Femur (tissue), 1 donor: ENCODE measurements at regions not wholly inside any gene's neighbourhood (a gene's known extent, or its start where the extent isn't known, plus 50 kb on each side); places are given as distances from the start of the nearest gene placed in this dataset.
"Not testable (repeated sequence)": the region's sequence is repeated elsewhere in the genome, so short reads cannot be mapped to it uniquely, and the experiment has no call there.

Experiments used
- DNase-seq: peaks from one replicate; pipeline ENCODE4 v3.0.0-alpha.2; 2017

DNA sequence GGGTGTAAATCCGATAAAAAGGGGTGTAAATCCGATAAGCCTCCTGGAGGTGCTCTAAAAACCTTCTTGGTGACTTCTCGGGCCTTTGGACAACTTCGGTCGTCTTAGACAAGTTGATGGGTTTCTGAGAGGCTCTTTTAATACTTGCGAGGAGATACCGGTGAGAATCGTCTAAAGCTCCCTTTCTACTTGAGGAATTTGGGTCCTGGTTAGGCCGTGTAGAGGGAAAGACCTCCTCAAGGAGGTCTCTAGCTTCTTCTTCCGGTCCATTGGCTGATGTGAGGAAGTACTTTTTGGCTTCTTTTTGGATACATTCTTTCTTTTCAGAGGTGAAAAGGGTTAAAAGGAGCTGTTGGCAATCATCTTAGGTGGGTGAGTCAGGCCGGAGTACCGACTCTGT is 128.5 kb downstream of the ART5 start:
- DNase-seq: not testable (repeated sequence)

DNA sequence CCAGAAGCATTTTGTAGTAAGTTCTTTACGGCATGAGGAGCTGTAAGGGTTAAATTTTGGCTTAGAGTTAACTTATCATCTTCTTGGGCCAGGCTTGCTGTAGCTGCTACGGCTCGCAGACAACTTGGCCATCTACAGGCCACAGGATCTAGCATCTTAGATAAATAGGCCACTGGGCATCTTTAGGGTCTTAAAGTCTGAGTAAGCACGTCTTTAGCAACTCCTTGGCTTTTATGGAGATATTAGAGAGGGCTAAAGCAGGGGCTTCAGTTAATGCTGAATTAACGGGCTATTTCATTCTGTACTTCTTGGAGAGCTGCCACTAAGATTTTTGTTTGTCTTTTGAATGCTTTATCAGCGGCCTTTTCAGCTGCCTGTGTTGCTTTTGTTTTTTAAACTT is 129.0 kb downstream of the ART5 start:
- not testable (repeated sequence) for DNase-seq

DNA sequence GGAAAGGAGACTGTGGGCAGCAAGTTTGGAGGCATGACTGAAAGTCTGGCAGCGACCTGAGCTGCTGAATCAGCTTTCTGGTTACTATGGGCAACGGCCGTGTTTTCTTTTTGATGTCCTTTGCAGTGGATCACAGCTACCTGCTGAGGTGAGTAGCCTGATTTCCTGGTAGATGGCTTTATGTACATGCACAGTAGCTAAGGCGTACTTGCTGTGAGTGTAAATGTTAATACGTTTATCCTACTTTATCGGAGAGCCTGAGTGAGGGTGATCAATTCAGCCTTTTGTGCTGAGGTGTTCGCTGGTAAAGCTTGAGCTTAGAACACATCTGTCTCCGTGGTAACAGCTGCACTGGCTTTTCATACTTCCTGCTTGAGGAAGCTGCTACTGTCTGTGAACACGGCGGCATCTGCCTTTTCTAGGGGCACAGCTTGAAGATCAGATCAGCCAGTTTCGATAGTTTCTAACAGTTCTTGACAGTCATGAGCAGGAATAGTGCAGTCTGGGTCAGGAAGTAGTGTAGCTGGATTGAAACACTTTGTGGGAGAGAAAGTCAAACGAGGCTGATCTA is 129.6 kb downstream of the ART5 start:
- peak; percentile 22 for DNase-seq

DNA sequence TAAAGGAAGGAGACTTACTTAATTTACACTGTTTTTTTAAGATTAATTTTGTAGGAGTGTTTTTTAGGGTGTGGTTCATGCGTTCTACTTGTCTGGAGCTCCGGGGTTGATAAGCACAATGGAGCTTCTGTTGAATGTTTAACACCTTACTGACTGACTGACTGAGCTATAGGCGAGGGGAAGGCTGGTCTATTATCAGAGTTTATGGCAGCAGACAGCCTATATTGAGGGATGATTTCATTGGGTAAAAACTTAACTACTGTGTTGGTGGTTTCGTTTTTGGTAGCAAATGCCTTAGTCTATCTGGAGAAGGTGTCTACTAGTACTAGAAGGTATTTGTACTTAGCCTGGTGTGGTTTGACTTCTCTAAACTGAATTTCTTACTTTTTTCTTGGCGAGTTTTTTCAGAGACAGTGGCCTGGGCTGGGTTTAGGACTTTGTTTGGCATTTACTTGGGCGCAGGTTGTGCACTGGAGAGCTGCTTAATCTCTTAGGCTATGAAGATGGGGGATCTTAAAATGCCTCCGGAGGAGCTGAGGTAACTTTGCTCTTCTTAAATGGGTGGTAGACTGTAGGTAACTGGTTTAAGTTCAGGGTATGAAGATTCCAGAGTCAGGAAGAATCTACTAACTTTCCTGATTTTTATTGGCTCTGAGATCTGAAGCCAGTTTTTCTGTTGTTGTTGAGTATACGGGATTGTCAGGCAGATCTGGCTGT is 130.2 kb downstream of the ART5 start:
- not testable (repeated sequence) for DNase-seq

DNA sequence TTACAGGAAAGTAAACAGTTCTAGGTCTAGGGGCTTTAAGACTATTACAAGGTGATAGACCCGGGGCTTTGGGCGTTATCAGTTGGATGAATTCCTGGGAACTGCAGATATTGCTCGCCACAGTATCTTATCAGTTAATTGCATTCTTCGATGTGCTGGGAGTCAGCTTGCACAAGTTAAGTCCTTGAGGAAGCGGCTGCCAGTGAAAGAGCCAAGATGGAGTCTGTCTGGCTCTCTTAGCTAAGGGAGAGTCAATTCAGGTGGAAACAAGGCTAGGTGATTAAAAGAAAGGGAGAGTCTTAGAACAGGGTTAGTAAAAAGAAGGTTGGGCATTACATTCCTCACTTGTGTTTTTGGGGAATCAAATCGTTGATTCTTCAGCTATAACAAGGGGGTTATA is 130.6 kb upstream of the ZNF195 start:
- DNase-seq: not testable (repeated sequence)

DNA sequence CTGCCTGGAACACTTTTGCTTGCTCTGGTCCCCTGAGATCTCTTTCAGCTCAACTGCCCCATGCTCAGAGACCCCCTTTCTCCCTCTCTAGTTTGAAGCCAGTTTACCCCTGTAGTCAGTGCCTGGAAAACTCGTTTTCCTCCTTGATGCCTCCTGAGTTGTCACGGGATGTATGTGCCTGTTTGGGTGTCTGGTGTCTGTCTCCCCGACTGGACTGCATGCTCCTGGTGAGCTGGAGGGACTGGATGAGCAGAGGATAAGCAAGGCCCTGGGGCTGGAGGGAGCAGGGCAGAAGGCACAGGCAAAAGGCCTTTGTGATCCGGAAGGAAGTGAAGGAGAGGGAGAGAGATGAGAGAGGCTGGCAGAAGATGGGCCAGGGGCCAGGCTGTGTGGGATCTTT is 120.3 kb upstream of the ZNF195 start:
- not testable (repeated sequence) for DNase-seq

DNA sequence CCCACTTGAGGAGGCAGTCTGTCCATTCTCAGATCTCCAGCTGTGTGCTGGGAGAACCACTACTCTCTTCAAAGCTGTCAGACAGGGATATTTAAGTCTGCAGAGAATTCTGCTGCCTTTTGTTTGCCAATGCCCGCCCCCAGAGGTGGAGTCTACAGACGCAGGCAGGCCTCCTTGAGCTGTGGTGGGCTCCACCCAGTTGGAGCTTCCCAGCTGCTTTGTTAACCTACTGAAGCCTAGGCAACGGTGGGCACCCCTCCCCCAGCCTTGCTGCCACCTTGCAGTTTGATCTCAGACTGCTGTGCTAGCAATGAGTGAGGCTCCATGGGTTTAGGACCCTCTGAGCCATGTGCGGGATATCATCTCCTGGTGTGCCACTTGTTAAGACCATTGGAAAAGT is 119.4 kb upstream of the ZNF195 start:
- DNase-seq: not testable (repeated sequence)

DNA sequence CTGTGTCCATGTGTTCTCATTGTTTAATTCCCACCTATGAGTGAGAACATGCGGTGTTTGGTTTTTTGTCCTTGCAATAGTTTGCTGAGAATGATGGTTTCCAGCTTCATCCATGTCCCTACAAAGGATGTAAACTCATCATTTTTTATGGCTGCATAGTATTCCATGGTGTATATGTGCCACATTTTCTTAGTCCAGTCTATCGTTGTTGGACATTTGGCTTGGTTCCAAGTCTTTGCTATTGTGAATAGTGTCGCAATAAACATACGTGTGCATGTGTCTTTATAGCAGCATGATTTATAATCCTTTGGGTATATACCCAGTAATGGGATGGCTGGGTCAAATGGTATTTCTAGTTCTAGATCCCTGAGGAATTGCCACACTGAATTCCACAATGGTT is 114.2 kb upstream of the ZNF195 start:
- not testable (repeated sequence) for DNase-seq

DNA sequence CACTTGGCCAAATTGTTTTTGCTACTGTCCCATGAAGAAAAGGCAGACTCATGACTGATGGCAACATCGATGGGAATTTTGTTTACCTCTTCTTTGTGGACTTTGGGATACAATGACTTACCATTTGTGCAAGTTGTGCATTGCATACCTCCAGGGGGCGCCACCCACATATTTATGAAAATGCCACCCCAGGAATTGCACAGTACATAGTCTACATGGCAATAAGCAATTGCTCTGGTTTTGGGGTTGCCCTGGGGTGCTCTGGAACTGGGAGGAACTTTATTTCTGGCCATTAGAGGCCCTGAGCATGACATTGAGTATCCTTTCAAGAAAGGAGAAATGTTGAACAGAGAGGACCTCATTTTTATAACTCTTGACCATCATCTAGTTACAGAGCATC is 109.1 kb upstream of the ZNF195 start:
- not testable (repeated sequence) for DNase-seq

DNA sequence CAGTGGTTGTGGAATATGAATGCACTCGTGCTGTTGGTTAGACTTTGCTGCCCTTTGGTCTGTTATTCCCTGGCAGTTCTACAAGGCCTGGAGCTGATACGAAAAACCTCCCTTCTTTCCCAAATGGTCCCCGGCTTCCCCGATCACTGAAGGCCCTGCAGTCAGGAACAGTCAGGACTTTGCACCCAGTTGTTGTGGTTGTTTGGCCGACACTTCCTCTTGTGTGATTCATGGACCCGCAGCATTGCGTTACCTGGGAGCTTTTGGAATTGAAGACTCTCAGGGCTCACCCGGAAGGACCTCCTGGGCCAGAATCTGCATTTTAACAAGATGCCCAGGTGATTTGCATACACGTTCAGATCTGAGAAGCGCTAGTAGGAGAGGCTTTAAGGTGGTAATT is 106.8 kb upstream of the ZNF195 start:
- not testable (repeated sequence) for DNase-seq

DNA sequence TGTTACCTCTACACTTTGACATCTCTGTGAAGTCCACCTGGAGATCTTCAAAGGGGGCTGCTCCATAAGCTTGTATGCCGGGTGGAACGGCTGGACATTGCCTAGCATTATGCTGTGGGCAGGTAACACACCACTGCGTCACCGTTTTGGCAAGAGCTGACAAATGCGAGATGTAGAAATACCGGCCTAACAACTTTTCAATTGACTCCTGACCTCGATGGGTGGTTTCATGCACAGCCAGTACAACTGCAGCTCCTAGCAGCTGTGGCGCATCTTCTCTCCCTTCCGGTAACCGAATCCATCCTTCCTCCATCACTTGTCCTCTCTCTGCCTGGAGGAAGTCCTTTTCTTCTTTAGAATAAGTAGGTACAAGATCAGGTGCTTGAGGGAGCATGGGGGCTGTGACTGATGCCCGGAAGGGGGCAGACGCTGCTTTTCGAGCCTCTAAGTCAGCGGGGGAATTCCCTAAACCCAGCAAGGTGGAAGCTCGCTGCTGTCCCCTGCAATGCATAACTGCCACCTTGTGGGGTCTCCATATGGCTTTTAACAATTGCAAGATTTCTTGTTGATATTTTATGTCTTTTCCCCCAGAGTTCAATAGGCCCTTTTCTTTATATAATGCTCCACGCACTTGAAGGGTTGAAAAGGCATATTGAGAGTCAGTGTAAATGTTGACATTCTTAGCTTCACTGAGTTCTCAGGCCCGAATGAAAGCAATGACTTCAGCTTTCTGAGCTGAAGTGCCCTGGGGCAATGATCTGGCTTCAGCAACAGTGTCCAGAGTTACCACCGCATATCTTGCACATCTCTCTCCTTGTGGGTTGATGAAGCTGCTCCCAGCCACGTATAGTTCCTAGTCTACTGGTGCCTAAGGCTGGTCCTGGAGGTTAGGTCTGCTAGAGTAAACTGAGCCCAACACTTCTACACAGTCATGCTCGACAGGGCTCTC is 98.3 kb upstream of the ZNF195 start:
- not testable (repeated sequence) for DNase-seq

DNA sequence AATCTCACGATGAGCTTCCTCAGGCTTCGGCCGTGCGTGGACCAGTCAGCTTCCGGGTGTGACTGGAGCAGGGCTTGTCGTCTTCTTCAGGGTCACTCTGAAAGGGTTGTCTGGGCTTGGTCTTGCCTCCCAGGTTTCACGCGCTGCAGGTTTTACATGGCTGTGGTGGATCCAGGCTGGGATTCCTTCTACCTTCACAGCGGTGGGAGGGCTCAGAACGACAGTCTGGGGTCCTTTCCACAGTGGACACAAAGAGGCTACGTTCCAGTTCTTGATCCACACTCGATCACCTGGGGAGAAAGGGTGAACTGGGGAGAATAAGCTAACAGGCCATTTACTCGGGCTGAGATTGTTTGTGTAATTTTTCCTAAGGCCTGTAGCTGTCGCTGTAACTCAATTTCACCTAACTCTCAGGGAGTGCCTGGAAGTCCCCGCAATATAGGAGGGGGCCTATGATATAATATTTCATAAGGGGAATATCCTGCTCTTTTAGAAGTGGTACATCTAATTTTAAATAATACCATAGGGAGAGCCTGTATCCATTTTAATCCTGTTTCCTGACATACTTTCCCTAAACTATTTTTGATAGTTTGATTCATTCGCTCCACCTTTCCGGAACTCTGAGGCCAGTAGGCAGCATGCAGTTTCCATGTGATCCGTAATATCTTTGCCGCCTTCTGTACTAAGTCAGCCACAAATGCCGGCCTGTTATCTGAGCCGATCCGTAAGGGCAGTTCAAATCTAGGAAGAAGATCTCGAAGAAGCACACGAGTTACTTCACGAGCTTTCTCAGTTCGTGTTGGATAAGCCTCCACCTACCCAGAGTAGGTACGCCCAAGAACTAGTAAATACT is 97.4 kb upstream of the ZNF195 start:
- DNase-seq: not testable (repeated sequence)

DNA sequence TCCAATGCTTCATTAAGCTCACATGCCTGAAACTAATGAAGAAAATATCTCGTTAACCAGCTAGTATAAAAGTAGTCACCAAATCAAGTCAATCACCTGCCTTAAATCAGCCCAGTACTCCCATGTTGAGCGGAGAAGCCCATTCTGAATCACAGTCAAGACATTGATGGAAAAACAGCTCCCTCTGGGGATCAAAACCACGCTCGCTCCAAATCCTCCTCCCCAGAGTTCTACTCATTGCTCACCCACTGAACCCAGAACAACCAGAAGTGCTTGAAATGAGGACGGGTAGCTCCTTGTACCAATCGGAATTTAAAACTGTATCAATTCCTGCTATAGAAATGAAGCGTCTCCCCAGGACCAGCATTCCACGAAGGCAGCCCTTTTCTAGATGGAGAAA is 90.0 kb upstream of the ZNF195 start:
- DNase-seq: not testable (repeated sequence)

DNA sequence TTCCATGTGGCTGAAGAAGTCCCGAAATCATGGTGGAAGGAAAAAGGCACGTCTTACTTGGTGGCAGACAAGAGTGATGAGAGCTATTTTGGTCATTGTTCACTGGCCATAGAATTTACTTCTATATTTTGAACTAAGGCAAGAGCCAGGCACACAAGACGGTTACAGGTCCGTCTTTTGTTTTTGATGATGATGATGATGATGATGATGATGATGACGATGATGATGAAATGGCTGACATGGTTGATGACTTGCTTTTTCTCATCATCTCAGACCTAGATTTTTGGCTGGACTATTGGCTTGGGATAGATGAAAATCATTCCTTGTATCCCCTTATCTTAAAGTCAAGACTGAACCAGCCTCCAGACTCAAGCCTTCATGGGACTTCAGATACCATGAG is 88.7 kb upstream of the ZNF195 start:
- not testable (repeated sequence) for DNase-seq

DNA sequence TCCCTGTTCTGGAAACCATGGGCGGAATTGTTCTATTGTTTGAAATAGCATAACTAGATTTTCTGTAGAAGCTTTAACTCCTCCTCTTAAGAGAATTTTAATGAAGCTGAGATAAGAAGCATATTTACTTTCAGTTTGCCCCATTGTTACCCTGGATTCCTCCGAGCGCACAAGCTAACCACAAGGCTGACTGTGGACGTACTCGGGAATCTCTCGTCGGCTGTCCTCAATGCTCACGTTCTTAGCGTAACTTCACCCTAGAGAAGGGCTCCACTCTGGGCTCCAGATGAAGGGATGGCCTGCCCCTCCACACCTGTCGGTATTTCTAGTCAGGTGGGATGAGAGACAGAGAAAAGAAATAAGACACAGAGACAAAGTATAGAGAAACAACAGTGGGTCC is 76.7 kb upstream of the ZNF195 start:
- not testable (repeated sequence) for DNase-seq

DNA sequence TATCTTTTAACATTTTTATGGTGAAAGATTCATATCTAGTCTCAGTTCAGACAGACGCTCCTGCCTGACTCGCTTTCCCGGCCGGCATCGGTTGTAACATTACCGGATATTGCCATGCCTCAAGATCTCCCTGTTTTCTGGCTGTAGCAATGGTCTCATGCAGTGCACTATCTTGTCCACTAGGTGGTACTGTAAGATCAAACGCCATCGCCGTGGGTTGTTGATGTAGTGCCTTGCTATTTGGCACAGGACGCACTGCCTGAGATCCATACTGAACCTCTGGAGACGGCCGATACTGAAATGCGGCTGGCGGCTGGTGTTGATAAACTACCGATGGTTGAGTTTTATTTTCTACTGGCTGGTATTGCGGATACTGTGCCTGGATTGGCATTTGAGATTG is 75.9 kb upstream of the ZNF195 start:
- DNase-seq: peak; percentile 52

DNA sequence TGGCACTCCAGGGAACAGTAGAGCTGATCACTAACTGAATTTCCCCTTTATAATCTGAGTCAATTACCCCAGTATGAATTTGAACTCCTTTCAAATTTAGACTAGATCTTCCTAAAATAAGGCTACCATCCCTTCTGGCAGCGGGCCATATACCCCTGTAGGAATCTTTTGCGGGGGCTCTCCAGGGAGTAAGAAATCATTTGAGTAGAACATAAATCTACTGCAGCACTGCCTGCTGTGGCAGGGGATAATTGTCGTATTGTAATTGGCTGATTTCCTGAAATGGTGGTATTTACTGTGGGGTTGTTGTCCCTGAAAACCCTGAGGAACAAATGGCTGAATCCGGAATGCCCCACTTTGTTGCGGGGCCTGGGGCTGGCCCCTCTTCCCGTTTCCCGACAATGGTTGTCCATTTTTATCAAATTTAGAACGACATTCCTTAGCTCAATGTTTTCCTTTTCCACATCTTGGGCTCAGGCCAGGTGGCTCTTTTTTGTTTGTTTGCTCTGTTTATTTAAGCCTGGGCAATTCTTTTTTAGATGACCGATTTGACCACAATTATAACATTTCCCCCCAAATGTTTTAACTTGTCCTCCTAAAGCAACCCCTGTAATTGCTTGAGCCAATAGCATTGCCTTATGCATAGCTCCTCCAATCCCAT is 74.8 kb upstream of the ZNF195 start:
- not testable (repeated sequence) for DNase-seq

DNA sequence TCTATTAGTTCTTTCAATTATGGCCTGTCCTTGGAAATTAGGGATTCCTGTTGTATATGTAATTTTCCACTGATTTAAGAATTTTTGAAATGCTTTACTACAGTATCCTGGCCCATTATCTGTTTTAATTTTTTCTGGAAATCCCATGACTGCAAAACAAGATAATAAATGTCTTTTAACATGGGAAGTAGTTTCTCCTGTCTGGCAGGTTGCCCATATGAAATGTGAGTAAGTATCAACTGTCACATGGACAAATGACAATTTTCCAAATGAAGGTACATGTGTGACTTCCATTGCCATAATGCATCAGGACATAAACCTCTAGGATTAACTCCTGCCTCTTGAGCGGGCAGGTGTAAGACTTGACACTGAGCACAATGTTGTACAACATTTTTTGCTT is 71.9 kb upstream of the ZNF195 start:
- not testable (repeated sequence) for DNase-seq

DNA sequence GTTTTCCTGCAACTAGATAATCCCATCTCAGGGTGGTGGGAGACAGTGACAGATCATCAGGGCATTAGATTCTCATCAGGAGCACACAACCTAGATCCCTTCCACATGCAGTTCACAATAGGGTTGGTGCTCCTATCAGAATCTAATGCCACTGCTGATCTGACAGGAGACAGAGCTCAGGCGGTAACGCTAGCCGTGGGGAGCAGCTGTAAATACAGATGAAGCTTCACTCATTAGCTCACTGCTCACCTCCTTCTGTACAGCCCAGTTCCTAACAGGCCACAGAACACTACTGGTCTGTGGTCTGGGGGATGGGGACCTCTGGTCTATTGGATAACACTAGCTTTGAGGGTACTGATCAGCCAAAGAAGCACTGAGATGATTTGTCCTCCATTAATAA is 66.6 kb upstream of the ZNF195 start:
- DNase-seq: not testable (repeated sequence)

DNA sequence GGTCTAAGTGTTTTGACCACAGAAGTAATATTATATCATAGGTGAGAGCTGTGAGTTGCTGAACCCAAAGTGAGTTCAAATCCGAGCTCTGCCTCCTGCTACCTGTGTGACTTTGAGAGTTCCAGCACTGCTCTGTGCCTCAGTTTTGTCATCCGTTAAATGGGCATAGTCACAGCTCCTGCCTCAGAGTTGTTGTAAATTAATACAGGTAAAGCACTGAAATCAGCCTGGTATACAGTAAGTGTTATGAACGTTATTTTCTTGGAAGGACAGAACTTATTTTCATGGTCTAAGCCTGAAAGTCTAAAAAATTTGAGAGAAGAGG is 65.4 kb upstream of the ZNF195 start:
- DNase-seq: not testable (repeated sequence)

DNA sequence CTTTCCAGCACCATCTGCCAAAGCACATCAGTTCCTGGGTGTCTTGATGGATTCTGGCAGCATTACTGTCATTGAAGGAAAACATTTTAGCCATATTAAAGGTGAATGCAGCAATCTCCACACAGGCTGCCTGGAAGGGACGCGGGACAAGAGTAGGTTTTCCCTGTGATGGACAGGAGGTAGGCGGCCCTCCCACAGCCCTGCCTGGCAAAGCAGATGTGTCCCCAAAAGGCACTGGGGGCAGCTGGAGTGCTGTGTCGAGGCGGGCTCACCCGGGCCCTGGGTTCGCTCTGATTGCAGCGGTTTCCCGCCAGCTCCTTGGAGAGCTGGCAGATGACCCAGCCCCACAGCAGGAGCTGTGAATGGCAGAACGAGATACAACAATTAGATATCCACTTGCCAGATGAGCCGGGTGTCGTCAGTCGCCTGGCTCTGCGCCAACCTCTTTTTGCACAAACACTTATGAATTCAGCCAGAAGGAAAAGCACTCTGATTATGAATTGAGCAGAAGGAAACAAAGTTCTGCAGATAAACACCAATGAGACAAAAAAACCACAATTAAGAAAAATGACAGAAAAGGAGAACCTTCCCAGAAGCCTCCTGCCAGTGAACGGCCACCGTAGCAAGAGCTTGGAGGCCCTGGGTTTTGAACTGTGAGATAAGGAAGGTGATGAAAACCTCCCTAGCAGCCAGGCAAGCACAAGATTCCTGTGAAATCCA is 64.9 kb upstream of the ZNF195 start:
- DNase-seq: not testable (repeated sequence)
